GM18505 (cell line): ENCODE measurements at regions not wholly inside any gene's neighbourhood (a gene's known extent, or its start where the extent isn't known, plus 50 kb on each side); places are given as distances from the start of the nearest gene placed in this dataset.
"Not testable (repeated sequence)": the region's sequence is repeated elsewhere in the genome, so short reads cannot be mapped to it uniquely, and the experiment has no call there.

Experiments
- ATAC-seq: cut with Tn5 transposase; IDR thresholded peaks from one replicate; pipeline ENCODE4 v1.9.1; 2021; ENCODE audit not compliant: unreplicated experiment
- POLR2A ChIP-seq: IDR thresholded peaks from 4 replicates; pipeline ENCODE4 v1.6.1; 2011; ENCODE audit warnings: borderline replicate concordance; ENCODE audit not compliant: insufficient read depth, insufficient read length; ENCODE audit errors: extremely low read depth

- no peak for ATAC-seq
- TF ChIP-seq POLR2A = no peak
Observed at GRCh38 chr3:191961529-191961928, 500.6 kb downstream of the PYDC2 start.

GRCh38 chr3:191962324-191962723 lies 501.4 kb downstream of the PYDC2 start:
- TF ChIP-seq POLR2A = no peak
- ATAC-seq = no peak

- no peak for TF ChIP-seq POLR2A
- ATAC-seq = no peak
Observed at GRCh38 chr3:191963182-191963581, 502.2 kb downstream of the PYDC2 start.

GRCh38 chr3:191966556-191966955 lies 505.6 kb downstream of the PYDC2 start:
- no peak for TF ChIP-seq POLR2A
- no peak for ATAC-seq

GRCh38 chr3:191968299-191968698 lies 507.3 kb downstream of the PYDC2 start:
- no peak for ATAC-seq
- TF ChIP-seq POLR2A = no peak

- no peak for ATAC-seq
- TF ChIP-seq POLR2A = no peak
Observed at GRCh38 chr3:191972714-191973398, 511.9 kb downstream of the PYDC2 start.

- ATAC-seq = no peak
- no peak for TF ChIP-seq POLR2A
Observed at GRCh38 chr3:191973820-191974219, 512.9 kb downstream of the PYDC2 start.

GRCh38 chr3:191975936-191976335 lies 515.0 kb downstream of the PYDC2 start:
- no peak for TF ChIP-seq POLR2A
- ATAC-seq = no peak

GRCh38 chr3:191980443-191980842 lies 519.5 kb downstream of the PYDC2 start:
- no peak for TF ChIP-seq POLR2A
- no peak for ATAC-seq

- no peak for TF ChIP-seq POLR2A
- ATAC-seq = no peak
Observed at GRCh38 chr3:191982481-191982880, 521.5 kb downstream of the PYDC2 start.

GRCh38 chr3:191985691-191986090 lies 524.7 kb downstream of the PYDC2 start:
- TF ChIP-seq POLR2A = no peak
- ATAC-seq = no peak

- no peak for TF ChIP-seq POLR2A
Observed at GRCh38 chr3:191987831-191988350, 526.9 kb downstream of the PYDC2 start.

GRCh38 chr3:191993952-191994351 lies 533.0 kb downstream of the PYDC2 start:
- ATAC-seq = not testable (repeated sequence)

More at GRCh38 chr3:191987831-191988350, 526.9 kb downstream of the PYDC2 start:
- ATAC-seq = no peak

- ATAC-seq = no peak
- no peak for TF ChIP-seq POLR2A
Observed at GRCh38 chr3:191997093-191997492, 536.1 kb downstream of the PYDC2 start.
